ENCODE measurements at regions not wholly inside any gene's neighbourhood (a gene's known extent, or its start where the extent isn't known, plus 50 kb on each side); places are given as distances from the start of the nearest gene placed in this dataset. TPM values are rescaled to one million over a fixed set of nuclear protein-coding genes. Genes with fewer than 3 reads are reported as not detected.

DNA sequence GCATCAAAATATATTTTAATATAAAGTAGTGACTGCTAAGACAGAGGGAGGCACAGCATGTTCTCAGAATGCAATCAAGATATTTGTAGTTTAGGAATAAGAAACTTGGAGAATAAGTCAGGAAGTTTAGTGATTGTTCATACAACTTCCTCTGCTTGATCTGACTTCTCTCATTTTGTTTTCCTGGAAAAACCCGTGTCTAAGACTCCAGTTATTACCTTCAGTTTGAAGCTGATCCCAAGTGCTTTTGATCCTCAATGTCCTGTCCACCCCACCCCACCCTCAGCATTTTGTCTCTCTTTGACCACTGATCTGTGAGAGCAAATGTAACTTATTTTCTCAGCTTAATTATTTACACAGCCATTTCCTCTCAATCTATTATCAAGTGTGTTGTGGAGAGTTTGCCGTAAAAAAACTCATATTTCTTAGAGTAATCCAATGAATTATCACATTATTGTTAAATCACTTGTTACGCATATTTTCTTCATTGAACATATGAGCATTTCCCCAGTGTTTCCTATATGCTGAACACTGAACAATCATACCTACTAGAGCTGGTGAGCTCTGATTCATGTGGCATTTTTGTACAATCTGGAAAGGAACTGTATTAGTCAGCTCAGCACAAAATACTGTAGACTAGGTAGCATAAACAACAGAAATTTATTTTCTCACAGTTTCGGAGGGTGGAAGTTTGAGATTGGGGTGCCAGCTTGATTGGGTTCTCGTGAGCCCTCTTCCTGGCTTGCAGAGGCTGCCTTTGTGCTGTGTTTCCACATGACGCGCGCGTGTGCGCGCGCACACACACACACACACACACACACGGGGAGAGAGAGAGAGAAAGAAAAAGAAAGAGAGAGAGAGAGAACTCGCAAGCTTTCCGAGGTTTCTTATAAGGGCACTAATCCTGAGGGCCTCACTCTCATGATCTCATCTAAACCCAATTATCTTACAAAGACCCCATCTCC is 65.5 kb upstream of the DPYD start:
- POLR2A ChIA-PET = no interaction called here
- Mint-ChIP-seq H3K4me1 (ENCODE audit: low read depth) (no peaks in the 10 kb centered on the region), H3K27ac (no peak overlapping the region), H3K4me3 (no peak overlapping the region), H3K27me3 (no peaks in the 10 kb centered on the region), H3K36me3 (ENCODE audit: low read depth) (no peaks in the 10 kb centered on the region), H3K9me3 (no peaks in the 10 kb centered on the region)
- TF ChIP-seq, protein P1, sequence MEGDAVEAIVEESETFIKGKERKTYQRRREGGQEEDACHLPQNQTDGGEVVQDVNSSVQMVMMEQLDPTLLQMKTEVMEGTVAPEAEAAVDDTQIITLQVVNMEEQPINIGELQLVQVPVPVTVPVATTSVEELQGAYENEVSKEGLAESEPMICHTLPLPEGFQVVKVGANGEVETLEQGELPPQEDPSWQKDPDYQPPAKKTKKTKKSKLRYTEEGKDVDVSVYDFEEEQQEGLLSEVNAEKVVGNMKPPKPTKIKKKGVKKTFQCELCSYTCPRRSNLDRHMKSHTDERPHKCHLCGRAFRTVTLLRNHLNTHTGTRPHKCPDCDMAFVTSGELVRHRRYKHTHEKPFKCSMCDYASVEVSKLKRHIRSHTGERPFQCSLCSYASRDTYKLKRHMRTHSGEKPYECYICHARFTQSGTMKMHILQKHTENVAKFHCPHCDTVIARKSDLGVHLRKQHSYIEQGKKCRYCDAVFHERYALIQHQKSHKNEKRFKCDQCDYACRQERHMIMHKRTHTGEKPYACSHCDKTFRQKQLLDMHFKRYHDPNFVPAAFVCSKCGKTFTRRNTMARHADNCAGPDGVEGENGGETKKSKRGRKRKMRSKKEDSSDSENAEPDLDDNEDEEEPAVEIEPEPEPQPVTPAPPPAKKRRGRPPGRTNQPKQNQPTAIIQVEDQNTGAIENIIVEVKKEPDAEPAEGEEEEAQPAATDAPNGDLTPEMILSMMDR (IDR thresholded peaks at IDR 0.05) = no peak
- DNase-seq = no peak
- no peak for ATAC-seq
- intact Hi-C loops (cut with micrococcal nuclease) = no loop called here
- CTCF ChIA-PET = interaction anchor here (1.2 kb wide), 1 partner anchor 9 kb away, joined by 5 read pairs; no protein-coding TSS in a partner anchor

DNA sequence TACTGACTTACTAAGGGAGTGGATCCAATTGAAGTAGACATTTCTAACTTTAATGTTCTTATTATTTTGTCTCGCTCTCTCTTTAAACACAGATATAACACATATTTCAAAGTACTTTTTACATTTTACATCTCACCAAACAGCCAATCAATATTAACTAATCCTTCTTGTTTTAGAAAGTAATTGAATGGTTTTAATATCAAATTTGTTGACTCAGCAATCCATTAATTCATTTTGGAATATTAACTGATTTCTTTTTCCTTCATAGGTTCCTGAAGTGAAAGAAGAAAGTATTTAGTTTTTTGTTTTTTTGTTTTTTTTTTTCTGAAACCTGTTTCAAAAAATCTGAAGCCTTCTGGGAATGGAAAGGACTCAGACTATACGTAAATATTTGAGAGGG is 62.3 kb upstream of the DPYD start:
- DNase-seq = no peak
- CTCF ChIA-PET = no interaction called here
- Mint-ChIP-seq H3K4me3 (no peak overlapping the region), H3K27me3 (no peaks in the 10 kb centered on the region), H3K4me1 (ENCODE audit: low read depth) (no peaks in the 10 kb centered on the region), H3K27ac (no peak overlapping the region), H3K36me3 (ENCODE audit: low read depth) (no peaks in the 10 kb centered on the region), H3K9me3 (no peaks in the 10 kb centered on the region)
- ATAC-seq = no peak
- TF ChIP-seq, protein P1 (IDR thresholded peaks at IDR 0.05) = no peak
- intact Hi-C loops (cut with micrococcal nuclease) = no loop called here
- POLR2A ChIA-PET = no interaction called here

DNA sequence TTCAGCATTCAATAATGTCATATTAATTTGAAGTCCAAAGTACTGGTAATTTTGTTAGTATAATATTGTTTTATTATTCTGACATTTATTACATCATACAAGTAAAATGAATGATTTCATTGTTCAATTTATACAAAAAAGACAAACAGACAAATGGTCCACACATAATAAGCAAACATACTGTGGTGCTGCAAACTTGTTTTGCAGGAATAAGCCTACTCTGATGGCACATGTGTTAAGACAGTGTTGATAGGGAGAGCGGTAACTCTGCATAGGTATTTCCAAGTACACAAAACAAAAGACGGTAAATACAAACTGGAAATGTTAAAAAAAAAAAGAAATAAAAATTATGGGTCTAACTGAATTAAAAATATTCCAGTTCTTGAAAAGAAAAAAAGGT is 59.7 kb upstream of the DPYD start:
- ChIA-PET CTCF (no interaction called here), POLR2A (no interaction called here)
- no peak for DNase-seq
- H3K9me3 Mint-ChIP-seq = no peaks in the 10 kb centered on the region
- H3K27ac Mint-ChIP-seq = no peak overlapping the region
- no peaks in the 10 kb centered on the region for H3K36me3 Mint-ChIP-seq (ENCODE audit: low read depth)
- TF ChIP-seq, protein P1 (IDR thresholded peaks at IDR 0.05) = no peak
- H3K27me3 Mint-ChIP-seq = no peaks in the 10 kb centered on the region
- ATAC-seq = no peak
- no peaks in the 10 kb centered on the region for H3K4me1 Mint-ChIP-seq (ENCODE audit: low read depth)
- H3K4me3 Mint-ChIP-seq = no peak overlapping the region
- intact Hi-C loops (cut with micrococcal nuclease) = no loop called here

DNA sequence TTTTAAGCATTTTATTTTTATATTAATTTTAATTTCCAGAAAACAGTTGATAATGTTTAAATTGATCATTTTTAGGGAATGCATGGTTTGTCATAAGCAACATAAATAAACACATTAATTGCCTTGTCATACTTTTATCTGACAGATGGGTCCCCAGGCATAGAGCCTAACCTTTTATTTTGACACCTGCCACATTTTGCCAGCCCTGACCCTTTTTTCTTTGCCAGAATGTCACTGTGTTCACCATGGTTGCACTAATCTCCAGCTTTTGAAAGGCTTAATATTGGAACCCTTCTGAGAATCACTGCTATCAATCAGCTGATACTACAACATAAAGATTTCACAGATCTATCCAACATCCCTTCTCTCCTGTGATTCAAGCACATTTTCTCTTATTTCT is 56.0 kb upstream of the DPYD start:
- Mint-ChIP-seq H3K4me1 (ENCODE audit: low read depth) (no peaks in the 10 kb centered on the region), H3K4me3 (no peak overlapping the region), H3K9me3 (no peaks in the 10 kb centered on the region), H3K27me3 (peaks cover 4% of the 10 kb centered on the region), H3K36me3 (ENCODE audit: low read depth) (no peaks in the 10 kb centered on the region), H3K27ac (no peak overlapping the region)
- ChIA-PET POLR2A (no interaction called here), CTCF (interaction anchor here (1.6 kb wide), 1 partner anchor 10 kb away, joined by 5 read pairs; no protein-coding TSS in a partner anchor)
- DNase-seq (no peak), ATAC-seq (no peak)
- intact Hi-C loops (cut with micrococcal nuclease) = no loop called here
- TF ChIP-seq, protein P1 (IDR thresholded peaks at IDR 0.05) = no peak

Small RNA genes lying in the stretch of these regions (microRNA-seq; reads per million reads assigned to microRNA genes)
- gene MIR2682 (ENCODE audit: borderline microRNAs expressed, borderline replicate concordance) = not detected

All from activated CD8-positive, alpha-beta T cell treated with anti-CD3 and anti-CD28 coated beads for 36 hours (primary cell).